GM10266 (cell line): ENCODE measurements at regions not wholly inside any gene's neighbourhood (a gene's known extent, or its start where the extent isn't known, plus 50 kb on each side); places are given as distances from the start of the nearest gene placed in this dataset.

ENCODE experiments used
- DNase-seq: peaks from one replicate; pipeline ENCODE4 v3.0.0; 2012; ENCODE audit errors: extremely low spot score
- CTCF ChIP-seq: IDR thresholded peaks from 2 replicates; pipeline ENCODE4 v1.5.1; 2012; ENCODE audit warnings: mild to moderate bottlenecking, low read depth; ENCODE audit not compliant: control insufficient read depth, insufficient read depth; ENCODE audit errors: missing control alignments

GRCh38 chr7:17058568-17058967 lies 176.8 kb upstream of the AGR3 start:
- TF ChIP-seq CTCF: no peak
- DNase-seq: no peak

DNA sequence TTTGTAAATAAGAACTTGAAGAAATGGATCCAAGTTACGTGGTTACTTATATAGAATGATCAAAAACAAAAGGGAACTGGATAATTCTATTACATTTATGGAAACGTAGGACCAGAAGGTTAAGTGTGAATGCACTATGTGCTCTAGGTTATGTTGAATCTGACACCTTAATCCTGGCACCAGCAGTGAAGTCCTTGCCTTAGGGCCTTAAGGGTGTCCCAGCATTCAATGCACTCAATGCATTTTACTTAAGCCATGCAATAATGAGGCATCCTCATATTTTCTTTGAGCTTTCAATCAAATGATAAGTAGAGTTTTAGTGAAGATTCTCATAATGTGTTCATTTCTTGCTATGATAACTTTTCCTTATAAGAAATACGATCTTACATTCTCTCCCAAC lies 178.3 kb upstream of the AGR3 start:
- DNase-seq: no peak
- no peak for TF ChIP-seq CTCF

GRCh38 chr7:17061443-17061842 lies 179.7 kb upstream of the AGR3 start:
- no peak for TF ChIP-seq CTCF
- no peak for DNase-seq

DNA sequence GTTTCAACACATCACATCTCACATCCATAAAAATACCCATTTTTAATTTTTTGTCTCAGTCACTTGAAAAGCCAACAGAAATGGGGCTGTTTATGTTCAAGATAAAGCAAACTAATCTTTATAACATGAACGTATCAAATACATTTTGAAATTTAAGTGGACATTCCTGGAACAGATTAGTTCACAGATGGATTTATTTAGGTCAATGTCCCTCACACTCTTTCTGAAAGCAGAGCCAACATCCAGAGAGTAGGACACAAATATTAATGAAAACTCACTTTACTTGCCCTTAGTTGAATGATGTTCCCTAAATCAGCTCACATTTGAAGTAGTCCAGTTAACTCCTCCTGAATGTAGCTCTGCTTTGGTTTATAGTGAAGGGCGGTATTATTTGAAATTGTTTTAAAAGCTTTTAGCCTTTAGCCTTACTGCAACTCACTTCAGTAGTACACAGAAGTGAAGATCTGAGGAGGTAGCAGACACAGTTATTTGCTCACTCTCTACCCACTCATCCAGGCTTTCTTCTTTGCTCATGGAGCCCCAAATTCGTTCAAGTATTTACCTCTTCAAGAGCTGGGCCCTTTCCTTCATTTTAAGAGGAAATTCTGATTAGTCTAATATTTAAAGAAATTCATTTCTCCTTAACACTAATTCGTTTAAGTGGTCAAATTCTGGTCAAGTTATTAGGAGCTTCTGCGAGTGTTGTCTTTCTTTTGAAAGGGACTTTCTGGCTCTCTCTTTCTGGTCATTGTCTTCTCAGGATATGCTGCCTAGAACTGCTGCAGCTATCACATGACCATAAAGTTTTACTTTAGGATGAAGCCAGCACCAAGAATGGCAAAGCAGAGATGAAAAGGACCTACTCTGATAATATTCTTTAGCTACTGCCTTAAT lies 180.6 kb upstream of the AGR3 start:
- TF ChIP-seq CTCF: no peak
- no peak for DNase-seq

GRCh38 chr7:17063045-17063383 lies 181.2 kb upstream of the AGR3 start:
- no peak for DNase-seq
- TF ChIP-seq CTCF: no peak

DNA sequence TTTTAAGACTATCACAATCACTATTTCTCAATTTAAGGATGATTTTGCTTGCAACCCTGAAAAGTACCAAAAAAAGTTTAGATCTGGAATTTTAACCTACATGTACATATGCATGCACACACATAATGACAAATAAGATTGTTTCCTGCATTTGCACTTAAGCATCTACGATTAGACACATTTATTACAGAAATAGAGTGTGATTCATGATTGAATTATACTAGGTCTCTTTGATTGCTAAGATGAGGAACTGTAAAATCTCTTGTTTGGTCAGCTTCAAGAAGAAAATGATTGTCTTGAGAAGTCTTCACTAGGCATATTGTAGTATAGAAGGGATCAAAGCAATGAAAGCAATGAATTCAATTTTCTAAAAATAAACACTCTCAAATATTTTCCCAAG lies 185.9 kb upstream of the AGR3 start:
- TF ChIP-seq CTCF: no peak
- no peak for DNase-seq

- peak; percentile 27 for DNase-seq
Measured at GRCh38 chr7:17069146-17069545, 187.4 kb upstream of the AGR3 start.

More at GRCh38 chr7:17069146-17069545, 187.4 kb upstream of the AGR3 start:
- no peak for TF ChIP-seq CTCF
